AG09309 (cell line): ENCODE measurements at regions not wholly inside any gene's neighbourhood (a gene's known extent, or its start where the extent isn't known, plus 50 kb on each side); places are given as distances from the start of the nearest gene placed in this dataset.

ENCODE experiments used
- DNase-seq: peaks from one replicate; pipeline ENCODE4 v3.0.0-alpha.2; 2010; ENCODE audit warnings: low read depth
- H3K4me3 ChIP-seq: 2 replicates; pipeline ENCODE4 v1.5.1; 2011; ENCODE audit warnings: mild to moderate bottlenecking, low read depth, low read length, moderate library complexity; ENCODE audit not compliant: control insufficient read depth
- CTCF ChIP-seq: IDR thresholded peaks from 2 replicates; pipeline ENCODE4 v1.5.1; 2011; ENCODE audit warnings: mild to moderate bottlenecking, low read depth, low read length, inconsistent platforms; ENCODE audit not compliant: insufficient read depth, control insufficient read depth; ENCODE audit errors: missing control alignments

GRCh38 chr12:58143498-58143995 is 202.2 kb downstream of the ATP23 start:
- DNase-seq: no peak
- TF ChIP-seq CTCF: no peak
- H3K4me3 ChIP-seq: no peak overlapping the region

GRCh38 chr12:58148405-58148804 is 207.0 kb downstream of the ATP23 start:
- DNase-seq: peak; percentile 5
- H3K4me3 ChIP-seq: no peak overlapping the region
- TF ChIP-seq CTCF: no peak

DNA sequence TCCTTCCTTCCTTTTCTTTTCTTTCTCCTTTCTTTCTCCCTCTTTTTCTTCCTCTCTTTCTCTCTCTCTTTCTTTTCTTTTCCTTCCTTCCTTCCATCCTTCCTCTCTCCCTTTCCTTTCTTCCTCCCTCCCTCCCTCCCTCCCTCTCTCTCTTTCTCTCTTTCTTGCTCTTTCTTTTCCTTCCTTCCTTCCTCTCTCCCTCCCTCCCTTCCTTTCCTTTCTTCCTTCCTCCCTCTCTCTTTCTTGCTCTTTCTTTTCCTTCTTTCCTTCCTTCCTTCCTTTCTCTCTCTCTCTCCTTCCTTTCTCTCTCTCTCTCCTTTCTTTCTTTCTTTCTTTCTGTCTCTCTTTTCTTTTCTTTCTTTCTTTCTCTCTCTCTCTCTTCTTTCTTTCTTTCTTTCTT is 207.6 kb downstream of the ATP23 start:
- no peak for DNase-seq
- TF ChIP-seq CTCF: no peak
- H3K4me3 ChIP-seq: no peak overlapping the region

GRCh38 chr12:58154359-58154758 is 213.0 kb downstream of the ATP23 start:
- H3K4me3 ChIP-seq: no peak overlapping the region
- TF ChIP-seq CTCF: no peak
- no peak for DNase-seq

DNA sequence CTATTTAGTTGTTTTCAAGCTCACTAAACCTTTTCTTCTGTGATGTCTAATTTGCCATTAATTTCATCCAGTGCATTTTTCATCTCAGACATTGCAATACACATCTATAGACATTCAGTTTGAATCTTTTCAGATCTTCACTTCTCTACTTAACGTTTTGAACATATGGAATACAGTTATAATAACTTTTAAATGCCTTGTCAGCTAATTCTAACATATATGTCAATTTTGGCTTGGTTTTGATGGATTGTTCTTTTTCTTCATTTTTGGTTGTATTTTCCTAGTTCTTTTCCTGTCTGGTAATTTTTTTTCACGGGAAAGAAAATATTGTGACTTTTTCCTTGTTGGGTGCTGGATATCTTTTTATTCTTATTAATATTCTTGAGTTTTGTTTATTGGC is 215.3 kb downstream of the ATP23 start:
- DNase-seq: no peak
- H3K4me3 ChIP-seq: no peak overlapping the region

DNA sequence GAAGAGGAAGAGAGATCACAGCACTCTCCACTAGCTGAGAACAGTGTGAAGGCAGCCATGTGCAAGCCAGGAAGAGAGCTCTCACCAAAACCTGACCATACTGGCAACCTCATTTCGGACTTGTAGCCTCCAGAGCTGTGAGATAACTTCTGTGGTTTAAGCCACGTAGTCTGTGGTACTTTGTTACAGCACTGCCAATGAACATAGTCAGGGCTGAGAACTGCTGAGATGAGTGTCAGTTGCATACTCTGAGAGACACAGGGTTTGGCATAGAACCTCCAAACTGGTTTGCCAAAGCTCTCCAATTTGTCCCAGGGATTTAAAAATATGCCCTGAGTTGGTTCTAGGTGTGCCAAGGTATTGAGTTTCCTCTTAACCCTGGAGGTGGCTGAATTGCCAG is 218.6 kb downstream of the ATP23 start:
- DNase-seq: no peak
- H3K4me3 ChIP-seq: no peak overlapping the region
- no peak for TF ChIP-seq CTCF

More for the DNA sequence above, 215.3 kb downstream of the ATP23 start:
- no peak for TF ChIP-seq CTCF

- no peak for TF ChIP-seq CTCF
- no peak for DNase-seq
- H3K4me3 ChIP-seq: no peak overlapping the region
Measured at GRCh38 chr12:58161773-58162172, 220.4 kb downstream of the ATP23 start.
